KMS-11 (cell line): ENCODE measurements at regions not wholly inside any gene's neighbourhood (a gene's known extent, or its start where the extent isn't known, plus 50 kb on each side); places are given as distances from the start of the nearest gene placed in this dataset.

Experiments used
- H2AFZ ChIP-seq: fragments of 200-600 bp; sonication (generic); 2 replicates; pipeline ENCODE4 v1.6.1; 2016; ENCODE audit warnings: antibody characterized with exemption, mixed run types, low read depth
- H3K27ac ChIP-seq: fragments of 200-600 bp; sonication (generic); 2 replicates; pipeline ENCODE4 v1.6.1; 2016; ENCODE audit warnings: mild to moderate bottlenecking, mixed run types
- H3K27me3 ChIP-seq: fragments of 200-600 bp; sonication (generic); 2 replicates; pipeline ENCODE4 v1.6.1; 2017; ENCODE audit warnings: mild to moderate bottlenecking, low read depth, mixed run types, moderate library complexity; ENCODE audit not compliant: insufficient read depth
- H3K36me3 ChIP-seq: fragments of 200-600 bp; sonication (generic); 2 replicates; pipeline ENCODE4 v1.6.1; 2017; ENCODE audit warnings: mild to moderate bottlenecking, mixed run types; ENCODE audit not compliant: insufficient read depth
- H3K4me1 ChIP-seq: fragments of 200-600 bp; sonication (generic); 2 replicates; pipeline ENCODE4 v1.6.1; 2016; ENCODE audit warnings: mild to moderate bottlenecking, low read depth, mixed run types; ENCODE audit not compliant: poor library complexity, severe bottlenecking
- H3K4me2 ChIP-seq: fragments of 200-600 bp; sonication (generic); 2 replicates; pipeline ENCODE4 v1.7.0; 2016; ENCODE audit warnings: mild to moderate bottlenecking, mixed run types
- H3K4me3 ChIP-seq: fragments of 200-600 bp; sonication (generic); IDR thresholded peaks from 2 replicates; pipeline ENCODE4 v1.6.1; 2017; ENCODE audit warnings: low read depth, low read length, mixed read lengths; ENCODE audit not compliant: insufficient read depth
- H3K79me2 ChIP-seq: fragments of 200-600 bp; sonication (generic); 2 replicates; pipeline ENCODE4 v1.6.1; 2016; ENCODE audit warnings: low read depth, mixed run types; ENCODE audit not compliant: insufficient read depth
- H3K9ac ChIP-seq: fragments of 200-600 bp; sonication (generic); 2 replicates; pipeline ENCODE4 v1.6.1; 2016; ENCODE audit warnings: mild to moderate bottlenecking, mixed run types
- H4K20me1 ChIP-seq: fragments of 200-600 bp; sonication (generic); 2 replicates; pipeline ENCODE4 v1.6.1; 2016; ENCODE audit warnings: mild to moderate bottlenecking, mixed run types; ENCODE audit not compliant: insufficient read depth
- TF ChIP-seq, protein P1 (sequence below): fragments of 200-600 bp; sonication (generic); conservative IDR thresholded peaks from 2 replicates; pipeline ENCODE4 v1.6.1; 2017; ENCODE audit warnings: low read depth, mild to moderate bottlenecking, antibody characterized with exemption, low read length, moderate library complexity, mixed read lengths

DNA sequence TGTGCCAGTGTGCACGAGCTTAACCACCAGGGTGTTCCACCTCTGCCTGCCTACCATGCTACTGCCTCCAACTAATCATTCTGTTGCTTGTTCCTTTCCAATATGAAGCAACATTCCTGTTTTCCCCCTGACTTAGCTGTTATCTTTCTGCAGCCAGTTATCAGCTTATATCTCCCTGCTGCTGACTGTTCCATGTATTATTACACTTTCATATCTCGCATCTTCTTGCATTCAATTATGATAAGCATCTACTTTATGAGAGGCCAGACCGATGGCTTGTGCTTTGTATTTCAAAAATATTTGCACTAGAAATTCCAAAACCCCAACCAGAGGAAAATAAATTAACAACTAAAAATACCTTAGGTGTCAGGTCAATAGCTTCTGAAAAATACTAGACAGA lies 394.0 kb upstream of the BRINP1 start:
- Histone ChIP-seq H2AFZ (no peak overlapping the region), H3K9ac (no peak overlapping the region), H3K4me2 (no peak overlapping the region), H4K20me1 (no peaks in the 10 kb centered on the region), H3K36me3 (no peaks in the 10 kb centered on the region), H3K4me3 (no peak overlapping the region), H3K4me1 (no peaks in the 10 kb centered on the region), H3K79me2 (no peaks in the 10 kb centered on the region), H3K27me3 (no peaks in the 10 kb centered on the region), H3K27ac (no peak overlapping the region)
- TF ChIP-seq, protein P1, sequence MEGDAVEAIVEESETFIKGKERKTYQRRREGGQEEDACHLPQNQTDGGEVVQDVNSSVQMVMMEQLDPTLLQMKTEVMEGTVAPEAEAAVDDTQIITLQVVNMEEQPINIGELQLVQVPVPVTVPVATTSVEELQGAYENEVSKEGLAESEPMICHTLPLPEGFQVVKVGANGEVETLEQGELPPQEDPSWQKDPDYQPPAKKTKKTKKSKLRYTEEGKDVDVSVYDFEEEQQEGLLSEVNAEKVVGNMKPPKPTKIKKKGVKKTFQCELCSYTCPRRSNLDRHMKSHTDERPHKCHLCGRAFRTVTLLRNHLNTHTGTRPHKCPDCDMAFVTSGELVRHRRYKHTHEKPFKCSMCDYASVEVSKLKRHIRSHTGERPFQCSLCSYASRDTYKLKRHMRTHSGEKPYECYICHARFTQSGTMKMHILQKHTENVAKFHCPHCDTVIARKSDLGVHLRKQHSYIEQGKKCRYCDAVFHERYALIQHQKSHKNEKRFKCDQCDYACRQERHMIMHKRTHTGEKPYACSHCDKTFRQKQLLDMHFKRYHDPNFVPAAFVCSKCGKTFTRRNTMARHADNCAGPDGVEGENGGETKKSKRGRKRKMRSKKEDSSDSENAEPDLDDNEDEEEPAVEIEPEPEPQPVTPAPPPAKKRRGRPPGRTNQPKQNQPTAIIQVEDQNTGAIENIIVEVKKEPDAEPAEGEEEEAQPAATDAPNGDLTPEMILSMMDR = no peak

DNA sequence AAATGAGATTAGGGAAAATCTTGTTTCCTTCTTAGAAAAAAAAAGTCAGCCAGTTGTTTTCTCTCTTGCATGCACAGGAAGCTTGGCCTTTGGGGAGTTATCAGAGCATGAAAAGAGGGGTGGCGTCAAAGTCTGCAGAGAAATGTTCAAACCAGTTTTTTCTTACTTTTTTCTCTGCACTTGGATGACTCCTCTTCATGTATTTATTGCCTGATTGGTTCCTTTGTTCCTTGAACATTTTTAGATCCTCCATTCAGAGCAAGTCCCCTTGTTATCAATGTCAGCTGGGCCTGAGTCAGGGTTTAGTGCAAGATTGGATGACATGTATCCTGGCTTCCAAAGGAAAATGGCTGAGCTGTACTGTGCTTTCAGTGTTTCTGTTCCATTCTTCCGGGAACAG lies 392.6 kb upstream of the BRINP1 start:
- H3K27me3 ChIP-seq = no peaks in the 10 kb centered on the region
- no peak overlapping the region for H2AFZ ChIP-seq
- H3K36me3 ChIP-seq = no peaks in the 10 kb centered on the region
- no peak overlapping the region for H3K4me3 ChIP-seq
- H3K79me2 ChIP-seq = no peaks in the 10 kb centered on the region
- TF ChIP-seq, protein P1 = no peak
- H3K27ac ChIP-seq = no peak overlapping the region
- H3K4me1 ChIP-seq = no peaks in the 10 kb centered on the region
- H3K9ac ChIP-seq = no peak overlapping the region
- H4K20me1 ChIP-seq = no peaks in the 10 kb centered on the region
- H3K4me2 ChIP-seq = no peak overlapping the region

DNA sequence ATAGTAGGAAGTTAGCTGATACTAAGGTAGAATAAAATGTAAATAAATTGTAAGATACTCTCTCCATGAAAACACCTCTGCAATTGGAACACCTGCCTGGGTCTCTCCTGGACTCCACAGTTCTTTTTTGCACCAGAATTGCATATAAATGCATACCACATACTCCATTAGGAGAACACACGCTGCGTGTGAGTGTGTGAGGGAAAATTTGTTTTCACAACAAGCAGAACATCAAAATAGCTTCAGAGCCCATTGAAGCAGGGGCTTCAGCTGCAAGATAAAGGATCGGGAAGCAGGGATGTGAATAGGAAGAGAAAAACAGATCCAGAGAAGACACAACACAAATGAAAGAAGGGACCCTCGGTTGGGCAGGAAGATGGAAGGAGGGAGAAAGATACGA lies 389.8 kb upstream of the BRINP1 start:
- Histone ChIP-seq H3K4me3 (no peak overlapping the region), H3K4me1 (no peaks in the 10 kb centered on the region), H3K36me3 (no peaks in the 10 kb centered on the region), H3K27ac (no peak overlapping the region), H2AFZ (no peak overlapping the region), H3K9ac (no peak overlapping the region), H3K27me3 (no peaks in the 10 kb centered on the region), H4K20me1 (no peaks in the 10 kb centered on the region), H3K79me2 (no peaks in the 10 kb centered on the region), H3K4me2 (no peak overlapping the region)
- TF ChIP-seq, protein P1 = no peak

DNA sequence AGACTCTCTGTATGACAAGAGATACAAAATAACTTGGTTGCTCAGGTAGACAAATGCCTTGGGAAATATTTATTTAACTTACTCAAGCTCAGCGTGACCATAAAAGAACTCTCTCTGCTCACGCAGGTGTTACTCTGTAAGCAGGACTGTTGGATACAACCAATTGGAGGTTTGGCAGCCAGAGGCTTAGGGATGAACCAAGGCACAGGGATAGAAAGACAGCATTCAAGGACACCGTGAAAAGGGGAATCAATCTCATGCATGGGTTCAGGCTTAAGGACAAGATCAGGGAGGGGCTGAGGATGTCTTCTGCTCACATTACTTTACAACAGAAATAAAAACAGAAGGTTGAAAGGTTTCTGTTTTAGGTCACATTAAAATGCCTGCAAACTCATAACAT lies 389.0 kb upstream of the BRINP1 start:
- Histone ChIP-seq H3K79me2 (no peaks in the 10 kb centered on the region), H3K4me3 (no peak overlapping the region)
- TF ChIP-seq, protein P1 = no peak

More for the DNA sequence above, 389.0 kb upstream of the BRINP1 start:
- H2AFZ ChIP-seq = no peak overlapping the region
- no peaks in the 10 kb centered on the region for H3K4me1 ChIP-seq
- no peaks in the 10 kb centered on the region for H4K20me1 ChIP-seq
- no peaks in the 10 kb centered on the region for H3K36me3 ChIP-seq
- no peak overlapping the region for H3K4me2 ChIP-seq
- no peaks in the 10 kb centered on the region for H3K27me3 ChIP-seq
- no peak overlapping the region for H3K27ac ChIP-seq
- no peak overlapping the region for H3K9ac ChIP-seq
